PC-3 (cell line): ENCODE measurements at regions not wholly inside any gene's neighbourhood (a gene's known extent, or its start where the extent isn't known, plus 50 kb on each side); places are given as distances from the start of the nearest gene placed in this dataset.
"Not testable (repeated sequence)": the region's sequence is repeated elsewhere in the genome, so short reads cannot be mapped to it uniquely, and the experiment has no call there.

ENCODE experiments used
- ATAC-seq: fragments of 200-7000 bp; cut with Tn5 transposase; 2 replicates; pipeline ENCODE4 v1.9.1; 2020; ENCODE audit warnings: mild to moderate bottlenecking, moderate library complexity
- BruUV-seq: library from RNA; stranded (reverse); fragments of 400-500 nt; replicated peaks from 2 replicates; lab custom pipeline; 2021; lab: Mats Ljungman, UMichigan
- CTCF ChIA-PET: fragments of 300-600 bp; sonication (Branson Sonifier 250); formaldehyde crosslinking; loops from one replicate; lab custom pipeline; 2022; ENCODE audit warnings: antibody characterized with exemption; lab: Charles Lee
- POLR2A ChIA-PET: fragments of 300-600 bp; sonication (Branson Sonifier 250); formaldehyde crosslinking; loops from one replicate; lab custom pipeline; 2022; ENCODE audit warnings: antibody characterized with exemption; ENCODE audit not compliant: unreplicated experiment; lab: Charles Lee
- DNase-seq: peaks from one replicate; pipeline ENCODE4 v3.0.0-alpha.2; 2015
- H2AFZ ChIP-seq: fragments of 300-600 bp; sonication (generic); 2 replicates; pipeline ENCODE4 v1.6.0; 2016; ENCODE audit warnings: antibody characterized with exemption, low read length
- H3F3A ChIP-seq: fragments of 300-600 bp; sonication (generic); one replicate; pipeline ENCODE4 v1.6.0; 2017; ENCODE audit warnings: antibody characterized with exemption, low read length, control low read depth, mild to moderate bottlenecking; ENCODE audit not compliant: unreplicated experiment
- H3K27ac ChIP-seq: fragments of 300-600 bp; sonication (generic); 2 replicates; pipeline ENCODE4 v1.5.1; 2016; ENCODE audit warnings: mild to moderate bottlenecking, low read length
- H3K27me3 ChIP-seq: fragments of 300-600 bp; sonication (generic); 2 replicates; pipeline ENCODE4 v1.6.1; 2016; ENCODE audit warnings: low read length, mixed read lengths
- H3K36me3 ChIP-seq: fragments of 300-600 bp; sonication (generic); 2 replicates; pipeline ENCODE4 v1.6.1; 2016; ENCODE audit warnings: low read depth, mixed run types, low read length, mixed read lengths
- H3K4me1 ChIP-seq: fragments of 300-600 bp; sonication (generic); 2 replicates; pipeline ENCODE4 v1.5.1; 2016; ENCODE audit warnings: low read length; ENCODE audit not compliant: insufficient read depth
- H3K4me2 ChIP-seq: fragments of 300-600 bp; sonication (generic); 2 replicates; pipeline ENCODE4 v1.6.0; 2016; ENCODE audit warnings: low read length
- H3K4me3 ChIP-seq: fragments of 300-600 bp; sonication (generic); 2 replicates; pipeline ENCODE4 v1.5.1; 2016; ENCODE audit warnings: mild to moderate bottlenecking, low read length, mixed read lengths
- H3K79me2 ChIP-seq: fragments of 300-600 bp; sonication (generic); 2 replicates; pipeline ENCODE4 v1.6.1; 2017; ENCODE audit warnings: low read length, mixed read lengths
- H3K9ac ChIP-seq: fragments of 300-600 bp; sonication (generic); 2 replicates; pipeline ENCODE4 v1.6.0; 2016; ENCODE audit warnings: mild to moderate bottlenecking, low read length
- H3K9me2 ChIP-seq: fragments of 300-600 bp; sonication (generic); replicated peaks from 2 replicates; pipeline ENCODE4 v1.6.1; 2016; ENCODE audit warnings: mixed run types, low read length, mixed read lengths
- H3K9me3 ChIP-seq: fragments of 300-600 bp; sonication (generic); 2 replicates; pipeline ENCODE4 v1.6.1; 2016; ENCODE audit warnings: low read length, mixed read lengths
- H4K20me1 ChIP-seq: fragments of 300-600 bp; sonication (generic); 2 replicates; pipeline ENCODE4 v1.6.1; 2016; ENCODE audit warnings: low read length, mixed read lengths
- EZH2 ChIP-seq: fragments of 300-600 bp; sonication (generic); IDR thresholded peaks from one replicate; pipeline ENCODE4 v1.6.1; 2017; ENCODE audit warnings: antibody characterized with exemption, mild to moderate bottlenecking, low read length; ENCODE audit not compliant: unreplicated experiment
- EZH2phosphoT487 ChIP-seq: fragments of 300-600 bp; sonication (generic); IDR thresholded peaks from 2 replicates; pipeline ENCODE4 v1.6.1; 2018; ENCODE audit warnings: mild to moderate bottlenecking, antibody characterized with exemption, low read length, borderline replicate concordance
- intact Hi-C: fragments of 100-400 bp; cut with micrococcal nuclease; formaldehyde crosslinking; loops from 2 replicates; pipeline ENCODE4 v1.9.0; 2023
- TF ChIP-seq, protein P1 (sequence below): fragments of 300-600 bp; sonication (generic); conservative IDR thresholded peaks from 2 replicates; pipeline ENCODE4 v1.5.1; 2017; ENCODE audit warnings: antibody characterized with exemption, low read depth, mild to moderate bottlenecking, low read length

DNA sequence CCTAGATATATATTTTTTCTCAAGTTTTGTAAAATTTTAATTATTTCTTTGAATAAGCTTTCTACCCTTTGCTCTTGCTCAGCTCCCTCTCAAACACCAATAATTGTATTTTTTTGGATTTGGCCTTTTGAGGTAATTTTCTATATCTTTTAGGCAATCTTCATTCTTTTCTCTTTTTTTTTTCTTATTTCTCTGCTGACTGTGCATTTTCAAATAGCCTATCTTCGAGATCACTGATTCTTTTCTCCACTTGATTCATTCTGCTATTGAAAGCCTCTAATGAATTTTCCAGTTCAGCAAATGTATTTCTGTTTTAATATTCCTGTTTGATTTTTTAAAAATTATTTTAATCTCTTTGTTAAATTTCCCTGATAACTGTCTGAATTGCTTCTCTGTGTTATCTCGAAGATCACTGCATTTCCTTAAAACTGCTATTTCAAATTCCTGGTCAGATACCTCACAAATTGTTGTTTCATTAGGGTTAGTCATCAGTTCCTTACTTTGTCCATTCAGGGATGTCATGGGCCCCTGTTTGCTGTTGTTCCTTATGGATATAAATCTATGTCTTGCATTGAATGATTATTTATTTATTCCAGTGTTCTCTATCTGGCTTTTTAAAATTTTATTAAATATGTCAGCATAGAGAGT lies 100.1 kb upstream of the UNC5B start:
- Histone ChIP-seq H3K27ac (no peak overlapping the region), H3K4me2 (no peak overlapping the region), H3K36me3 (no peaks in the 10 kb centered on the region), H4K20me1 (no peaks in the 10 kb centered on the region), H2AFZ (no peak overlapping the region), H3F3A (no peaks in the 10 kb centered on the region), H3K9me2 (no peaks in the 10 kb centered on the region), H3K9me3 (0 out of 2 replicates have a peak, but pooled peaks cover 10% of the 10 kb centered on the region), H3K27me3 (peaks cover 15% of the 10 kb centered on the region), H3K79me2 (no peaks in the 10 kb centered on the region), H3K4me3 (no peak overlapping the region), H3K4me1 (no peaks in the 10 kb centered on the region), H3K9ac (no peak overlapping the region)
- BruUV-seq: no TSS peak
- intact Hi-C loops: no loop called here
- TF ChIP-seq EZH2phosphoT487: no peak
- TF ChIP-seq, protein P1, sequence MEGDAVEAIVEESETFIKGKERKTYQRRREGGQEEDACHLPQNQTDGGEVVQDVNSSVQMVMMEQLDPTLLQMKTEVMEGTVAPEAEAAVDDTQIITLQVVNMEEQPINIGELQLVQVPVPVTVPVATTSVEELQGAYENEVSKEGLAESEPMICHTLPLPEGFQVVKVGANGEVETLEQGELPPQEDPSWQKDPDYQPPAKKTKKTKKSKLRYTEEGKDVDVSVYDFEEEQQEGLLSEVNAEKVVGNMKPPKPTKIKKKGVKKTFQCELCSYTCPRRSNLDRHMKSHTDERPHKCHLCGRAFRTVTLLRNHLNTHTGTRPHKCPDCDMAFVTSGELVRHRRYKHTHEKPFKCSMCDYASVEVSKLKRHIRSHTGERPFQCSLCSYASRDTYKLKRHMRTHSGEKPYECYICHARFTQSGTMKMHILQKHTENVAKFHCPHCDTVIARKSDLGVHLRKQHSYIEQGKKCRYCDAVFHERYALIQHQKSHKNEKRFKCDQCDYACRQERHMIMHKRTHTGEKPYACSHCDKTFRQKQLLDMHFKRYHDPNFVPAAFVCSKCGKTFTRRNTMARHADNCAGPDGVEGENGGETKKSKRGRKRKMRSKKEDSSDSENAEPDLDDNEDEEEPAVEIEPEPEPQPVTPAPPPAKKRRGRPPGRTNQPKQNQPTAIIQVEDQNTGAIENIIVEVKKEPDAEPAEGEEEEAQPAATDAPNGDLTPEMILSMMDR: no peak
- no peak for TF ChIP-seq EZH2
- ATAC-seq (no peak), DNase-seq (no peak)
- ChIA-PET POLR2A (no interaction called here), CTCF (no interaction called here)

DNA sequence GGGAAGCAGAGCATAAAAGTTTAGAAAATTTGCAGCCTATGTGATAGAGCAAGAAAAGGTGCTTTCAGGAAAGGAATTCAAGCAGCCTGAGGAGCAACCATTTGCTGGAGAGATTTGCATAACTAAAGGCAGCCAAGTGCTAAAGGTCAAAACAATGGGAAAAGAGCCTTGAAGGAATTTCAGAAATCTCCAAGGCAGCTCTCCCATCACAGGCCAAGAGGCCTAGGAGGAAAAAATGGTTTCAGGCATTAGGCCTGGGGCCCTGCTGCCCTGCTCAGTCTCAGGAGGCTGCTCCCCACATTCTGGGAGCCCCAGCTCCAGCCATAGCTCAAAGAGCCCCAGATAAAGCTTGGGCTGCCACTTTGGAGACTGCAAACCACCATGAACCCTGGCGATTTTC lies 95.9 kb upstream of the UNC5B start:
- H3K4me2 ChIP-seq: no peak overlapping the region
- no peak overlapping the region for H3K4me3 ChIP-seq
- H3K36me3 ChIP-seq: no peaks in the 10 kb centered on the region
- no peaks in the 10 kb centered on the region for H3K79me2 ChIP-seq
- H2AFZ ChIP-seq: no peak overlapping the region
- CTCF ChIA-PET: no interaction called here
- H3K4me1 ChIP-seq: no peaks in the 10 kb centered on the region
- no peaks in the 10 kb centered on the region for H3K9me2 ChIP-seq
- POLR2A ChIA-PET: no interaction called here
- H4K20me1 ChIP-seq: no peaks in the 10 kb centered on the region
- intact Hi-C loops: no loop called here
- 0 out of 2 replicates have a peak, but pooled peaks cover 10% of the 10 kb centered on the region for H3K9me3 ChIP-seq
- no TSS peak for BruUV-seq
- no peak for DNase-seq
- H3K27ac ChIP-seq: no peak overlapping the region
- no peak for TF ChIP-seq EZH2
- TF ChIP-seq, protein P1: no peak
- TF ChIP-seq EZH2phosphoT487: no peak
- ATAC-seq: no peak
- no peak overlapping the region for H3K9ac ChIP-seq
- no peaks in the 10 kb centered on the region for H3K27me3 ChIP-seq
- H3F3A ChIP-seq: no peaks in the 10 kb centered on the region

DNA sequence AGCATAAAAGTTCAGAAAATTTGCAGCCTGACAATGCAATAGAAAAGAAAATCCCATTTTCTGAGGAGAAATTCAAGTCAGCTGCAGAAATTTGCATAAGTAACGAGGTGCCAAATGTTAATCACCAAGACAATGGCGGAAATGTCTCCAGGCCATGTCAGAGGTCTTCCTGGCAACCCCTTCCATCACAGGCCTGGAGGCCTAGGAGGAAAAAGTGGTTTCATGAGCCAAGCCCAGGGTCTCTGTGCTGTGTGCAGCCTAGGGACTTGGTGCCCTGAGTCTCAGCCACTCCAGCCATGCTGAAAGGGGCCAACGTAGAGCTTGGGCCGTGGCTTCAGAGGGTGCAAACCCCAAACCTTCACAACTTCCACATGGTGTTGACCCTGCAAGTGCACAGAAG lies 94.8 kb upstream of the UNC5B start:
- H3K9me2 ChIP-seq, H3K4me2 ChIP-seq, H3K27me3 ChIP-seq, BruUV-seq, ATAC-seq, H3K9ac ChIP-seq, H2AFZ ChIP-seq, CTCF ChIA-PET, POLR2A ChIA-PET, H3K4me1 ChIP-seq, H3K4me3 ChIP-seq, DNase-seq, H3K27ac ChIP-seq, H3K36me3 ChIP-seq, H3K79me2 ChIP-seq, H3F3A ChIP-seq, H4K20me1 ChIP-seq, intact Hi-C loops, H3K9me3 ChIP-seq: not testable (repeated sequence)
